Mucosa of descending colon (tissue), 3 donors: ENCODE measurements at regions not wholly inside any gene's neighbourhood (a gene's known extent, or its start where the extent isn't known, plus 50 kb on each side); places are given as distances from the start of the nearest gene placed in this dataset.

ENCODE experiments used
- ATAC-seq: fragments of 200-7000 bp; cut with Tn5 transposase; one replicate; pipeline ENCODE4 v1.9.1; 2020; ENCODE audit warnings: mild to moderate bottlenecking, moderate library complexity
- DNase-seq, 3 donors: peaks; one replicate each; pipeline ENCODE4 v3.0.0-alpha.2; 2020
- H3K36me3 ChIP-seq: fragments of 200-600 bp; one replicate; pipeline ENCODE4 v1.8.0; 2021; ENCODE audit warnings: low read depth, mild to moderate bottlenecking
- H3K4me1 ChIP-seq: fragments of 200-600 bp; one replicate; pipeline ENCODE4 v1.8.0; 2021; ENCODE audit warnings: low read depth, mild to moderate bottlenecking
- H3K4me3 ChIP-seq: fragments of 200-600 bp; one replicate; pipeline ENCODE4 v1.8.0; 2021; ENCODE audit warnings: mild to moderate bottlenecking
- H3K9me3 ChIP-seq: fragments of 200-600 bp; one replicate; pipeline ENCODE4 v1.8.0; 2021; ENCODE audit warnings: mild to moderate bottlenecking
- CTCF ChIP-seq: fragments of 200-600 bp; IDR thresholded peaks from one replicate; pipeline ENCODE4 v1.8.0; 2022; ENCODE audit warnings: antibody characterized with exemption, mild to moderate bottlenecking
- intact Hi-C, 2 donors: fragments of 100-400 bp; cut with DNase I in 1 of 2; cut with micrococcal nuclease in 1 of 2; formaldehyde crosslinking; loops; one replicate each; pipeline versions ENCODE4 v1.11.0 to v1.11.1; 2022; cut with DNase I, micrococcal nuclease
- donor health status: DM: no; HTN: no; CAD: no; lungs with moderate emphysema.
- donor health status: DM: no; HTN: no; CAD: no.
- donor health status: DM: no; HTN: yes; CAD: no.

- intact Hi-C loops: no loop called here
- no peak for TF ChIP-seq CTCF
- no peaks in the 10 kb centered on the region for H3K9me3 ChIP-seq
- ATAC-seq (no peak), DNase-seq (no peak)
- no peaks in the 10 kb centered on the region for H3K4me1 ChIP-seq
- H3K4me3 ChIP-seq: no peak overlapping the region
- no peaks in the 10 kb centered on the region for H3K36me3 ChIP-seq
Observed at GRCh38 chrX:125407314-125407713, 87.6 kb downstream of the TEX13C start.

GRCh38 chrX:125420809-125421208 lies 101.1 kb downstream of the TEX13C start:
- Histone ChIP-seq H3K36me3 (no peaks in the 10 kb centered on the region), H3K4me1 (no peaks in the 10 kb centered on the region), H3K9me3 (no peaks in the 10 kb centered on the region), H3K4me3 (no peak overlapping the region)
- no peak for ATAC-seq
- DNase-seq: no peak
- intact Hi-C loops: no loop called here
- TF ChIP-seq CTCF: no peak

- no peaks in the 10 kb centered on the region for H3K36me3 ChIP-seq
- ATAC-seq: no peak
- intact Hi-C loops: no loop called here
- H3K4me3 ChIP-seq: no peak overlapping the region
- H3K9me3 ChIP-seq: no peaks in the 10 kb centered on the region
- no peak for TF ChIP-seq CTCF
- H3K4me1 ChIP-seq: no peaks in the 10 kb centered on the region
- no peak for DNase-seq
Observed at GRCh38 chrX:125422986-125423385, 103.3 kb downstream of the TEX13C start.

- intact Hi-C loops: no loop called here
- no peak overlapping the region for H3K4me3 ChIP-seq
- DNase-seq (no peak), ATAC-seq (no peak)
- H3K9me3 ChIP-seq: no peaks in the 10 kb centered on the region
- H3K4me1 ChIP-seq: no peaks in the 10 kb centered on the region
- no peak for TF ChIP-seq CTCF
- H3K36me3 ChIP-seq: no peaks in the 10 kb centered on the region
Observed at GRCh38 chrX:125424536-125424935, 104.9 kb downstream of the TEX13C start.

- ATAC-seq: no peak
- DNase-seq: no peak
- Histone ChIP-seq H3K9me3 (no peaks in the 10 kb centered on the region), H3K4me3 (no peak overlapping the region), H3K36me3 (no peaks in the 10 kb centered on the region), H3K4me1 (no peaks in the 10 kb centered on the region)
- intact Hi-C loops: no loop called here
- no peak for TF ChIP-seq CTCF
Observed at GRCh38 chrX:125436855-125437254, 117.2 kb downstream of the TEX13C start.

GRCh38 chrX:125439194-125439849 lies 119.7 kb downstream of the TEX13C start:
- intact Hi-C loops: no loop called here
- Histone ChIP-seq H3K36me3 (no peaks in the 10 kb centered on the region), H3K4me1 (no peaks in the 10 kb centered on the region), H3K4me3 (no peak overlapping the region), H3K9me3 (no peaks in the 10 kb centered on the region)
- DNase-seq: no peak
- TF ChIP-seq CTCF: no peak
- no peak for ATAC-seq
